Stimulated activated CD8-positive, alpha-beta memory T cell treated with anti-CD3 and anti-CD28 coated beads, Interleukin-12 subunit alpha, Interleukin-12 subunit beta, amount 100 ng/mL, for 4 hours (primary cell): ENCODE measurements at regions not wholly inside any gene's neighbourhood (a gene's known extent, or its start where the extent isn't known, plus 50 kb on each side); places are given as distances from the start of the nearest gene placed in this dataset.
"Not testable (repeated sequence)": the region's sequence is repeated elsewhere in the genome, so short reads cannot be mapped to it uniquely, and the experiment has no call there.

Experiments
- DNase-seq: peaks from one replicate; pipeline ENCODE4 v3.0.0-alpha.2; 2020; ENCODE audit warnings: low read depth

DNA sequence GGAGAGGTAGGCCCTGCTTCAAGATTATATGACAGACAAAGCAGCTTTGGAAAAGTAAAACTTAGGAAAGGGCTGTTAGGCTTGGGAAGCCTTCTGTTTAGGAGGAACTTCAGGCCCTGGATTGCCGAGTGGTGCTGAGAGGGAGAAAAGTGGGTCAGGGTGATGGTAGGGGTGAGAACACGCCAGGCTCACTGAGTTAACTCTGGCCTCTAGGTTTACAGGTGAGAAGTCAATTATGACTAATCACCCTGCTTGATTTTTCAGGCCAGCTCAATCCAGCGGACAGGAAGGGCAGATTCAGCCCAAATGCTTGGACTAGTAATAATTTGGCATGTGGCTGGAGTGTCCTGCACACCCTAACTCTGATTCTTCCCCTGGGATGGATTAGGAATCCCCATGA, 365.1 kb upstream of the LMCD1 start:
- DNase-seq = no peak

GRCh38 chr3:8143186-8143585, 358.4 kb upstream of the LMCD1 start:
- no peak for DNase-seq

- DNase-seq = no peak
Measured at GRCh38 chr3:8145661-8146060, 356.0 kb upstream of the LMCD1 start.

GRCh38 chr3:8147711-8148110, 353.9 kb upstream of the LMCD1 start:
- DNase-seq = no peak

DNA sequence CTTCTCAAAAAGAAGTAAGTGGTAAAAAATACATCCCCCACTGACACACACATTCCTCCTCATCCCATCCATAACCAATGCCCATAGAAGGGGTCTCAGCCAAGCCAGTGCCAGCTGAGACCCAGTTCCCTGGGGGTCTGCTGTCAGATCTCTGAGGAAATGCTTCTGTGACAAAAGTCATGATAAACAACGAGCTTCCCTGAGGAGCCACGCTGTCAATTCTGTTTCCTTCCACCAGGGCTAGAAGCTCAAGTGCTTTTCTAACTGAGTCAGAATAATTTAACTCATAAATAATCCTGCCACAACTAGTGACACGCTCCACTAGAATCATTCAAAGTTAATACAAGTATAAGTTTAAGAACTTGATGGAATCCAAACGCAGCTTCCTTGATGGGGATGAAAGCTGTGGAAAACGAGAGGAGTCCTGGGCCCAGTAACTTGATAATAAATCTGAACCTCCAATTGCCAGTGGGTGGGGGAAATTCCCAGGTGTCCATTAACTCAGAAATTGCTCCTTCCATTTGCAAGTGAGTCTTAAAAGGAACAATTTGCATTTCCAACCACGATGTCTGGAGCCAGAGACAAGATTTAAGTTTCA, 348.7 kb upstream of the LMCD1 start:
- no peak for DNase-seq

DNA sequence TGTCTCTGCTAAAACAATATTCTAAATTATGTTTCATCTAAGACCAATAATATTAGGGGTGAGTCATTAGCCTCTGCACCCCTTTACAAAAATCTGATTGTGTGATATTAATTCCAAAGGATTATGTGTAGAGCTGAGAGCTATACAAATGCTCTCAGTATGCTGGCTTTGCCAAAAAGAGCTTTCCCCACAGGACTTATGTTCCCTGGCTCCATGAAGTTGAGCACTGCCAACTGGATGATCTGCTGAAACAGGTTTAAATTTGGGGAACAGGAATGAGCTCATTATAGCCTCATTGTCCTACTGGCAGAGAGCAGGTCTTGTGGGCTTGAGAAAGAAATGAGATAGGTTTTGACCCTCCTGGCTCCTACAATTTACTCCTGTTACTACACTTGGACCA, 347.8 kb upstream of the LMCD1 start:
- no peak for DNase-seq

GRCh38 chr3:8154617-8155016, 347.0 kb upstream of the LMCD1 start:
- DNase-seq = no peak

DNA sequence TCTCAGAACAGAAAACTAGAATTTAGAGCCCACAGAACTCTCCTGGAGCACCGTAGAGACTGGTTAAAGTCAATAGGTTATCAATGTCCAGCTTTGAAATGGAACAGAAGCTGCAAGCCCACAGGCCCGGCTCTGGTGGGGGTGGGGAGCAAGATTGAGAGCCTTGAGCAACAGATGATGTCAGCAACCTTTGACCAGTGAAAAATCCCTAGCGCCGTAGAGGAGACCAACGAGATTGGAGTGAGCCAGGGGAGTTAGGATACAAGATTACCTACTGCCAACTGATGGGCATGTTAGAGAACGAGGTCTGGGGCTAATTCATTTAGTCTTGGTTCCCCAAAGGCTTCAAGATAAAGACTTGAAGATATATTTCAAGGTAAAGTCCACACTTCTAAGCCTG, 345.5 kb upstream of the LMCD1 start:
- no peak for DNase-seq

GRCh38 chr3:8156831-8157230, 344.8 kb upstream of the LMCD1 start:
- DNase-seq = no peak

GRCh38 chr3:8157640-8158039, 344.0 kb upstream of the LMCD1 start:
- DNase-seq = no peak

DNA sequence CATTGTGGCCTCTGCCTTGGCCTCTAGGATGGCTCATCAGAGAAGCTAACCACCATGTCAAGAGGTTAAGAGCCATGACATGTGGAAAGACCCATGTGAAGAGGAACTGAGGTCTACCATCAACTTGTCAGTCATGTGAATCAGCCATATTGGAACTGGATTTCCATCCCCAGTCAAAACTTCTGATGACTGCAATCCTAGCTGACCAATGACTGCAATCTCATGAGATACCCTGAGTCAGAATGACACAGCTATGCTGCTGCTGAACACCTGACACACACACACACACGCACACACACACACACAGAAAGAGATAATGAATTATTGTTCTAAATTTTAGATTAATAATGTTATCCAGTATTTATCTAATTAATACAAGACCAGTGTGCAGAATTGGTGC, 337.5 kb upstream of the LMCD1 start:
- no peak for DNase-seq

DNA sequence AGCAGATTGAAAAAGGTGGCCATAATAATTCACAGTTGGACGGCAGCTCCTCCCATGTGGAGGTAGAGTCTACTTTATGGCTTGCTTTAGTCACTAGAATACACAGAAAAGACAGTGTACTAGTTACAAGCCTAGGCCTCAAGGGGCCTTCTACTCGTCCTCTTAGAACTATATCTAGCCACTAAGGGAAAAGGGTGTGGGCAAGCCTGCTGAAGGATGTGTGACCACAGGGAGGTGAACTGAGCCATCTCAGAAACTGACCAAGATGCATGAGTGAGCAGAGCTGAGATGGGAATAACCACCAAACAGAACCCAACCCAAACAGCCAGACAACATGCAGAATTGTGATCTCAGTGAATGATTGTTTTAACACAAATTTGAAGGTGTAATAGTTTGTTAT, 335.6 kb upstream of the LMCD1 start:
- no peak for DNase-seq

- no peak for DNase-seq
Measured at GRCh38 chr3:8170971-8171508, 330.6 kb upstream of the LMCD1 start.

DNA sequence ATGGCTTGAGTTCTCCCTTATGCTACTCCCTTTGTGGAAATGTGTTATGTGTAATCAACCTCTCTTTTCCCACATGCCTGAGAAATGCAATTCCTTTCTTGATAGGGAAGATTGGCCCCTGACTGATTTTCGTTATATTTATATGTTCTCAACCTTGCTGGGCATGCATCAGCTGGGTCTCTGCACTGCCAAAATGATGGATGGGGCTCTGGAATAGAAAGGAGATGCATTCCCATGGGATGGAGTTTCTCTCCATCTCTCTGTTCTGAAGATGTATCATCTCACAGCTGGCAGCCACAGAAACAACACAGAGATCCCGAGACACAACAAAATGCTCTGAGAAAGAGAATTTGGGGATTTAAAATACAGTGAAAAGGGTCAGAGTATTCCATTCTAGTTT, 327.7 kb upstream of the LMCD1 start:
- no peak for DNase-seq

GRCh38 chr3:8176759-8177483, 324.7 kb upstream of the LMCD1 start:
- DNase-seq = not testable (repeated sequence)

DNA sequence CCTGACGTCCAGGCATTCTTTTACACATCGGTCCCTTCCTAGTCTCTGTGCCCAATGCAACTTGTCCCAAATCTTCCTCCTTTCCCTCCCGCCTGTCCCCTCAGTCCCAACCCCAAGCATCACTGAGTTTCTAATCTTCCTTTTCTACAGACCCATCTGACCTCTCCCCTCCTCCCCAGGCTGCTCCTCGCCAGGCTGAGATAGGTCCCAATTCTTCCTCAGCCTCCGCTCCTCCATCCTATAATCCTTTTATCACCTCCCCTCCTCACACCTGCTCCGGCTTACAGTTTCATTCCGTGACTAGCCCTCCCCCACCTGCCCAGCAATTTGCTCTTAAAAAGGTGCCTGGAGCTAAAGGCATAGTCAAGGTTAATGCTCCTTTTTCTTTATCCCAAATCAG, 323.1 kb upstream of the LMCD1 start:
- DNase-seq = not testable (repeated sequence)

GRCh38 chr3:8182904-8183303, 318.7 kb upstream of the LMCD1 start:
- DNase-seq = no peak

- no peak for DNase-seq
Measured at GRCh38 chr3:8183627-8184026, 318.0 kb upstream of the LMCD1 start.

- no peak for DNase-seq
Measured at GRCh38 chr3:8186213-8186612, 315.4 kb upstream of the LMCD1 start.

GRCh38 chr3:8187996-8188395, 313.6 kb upstream of the LMCD1 start:
- no peak for DNase-seq

GRCh38 chr3:8189051-8189450, 312.6 kb upstream of the LMCD1 start:
- no peak for DNase-seq

GRCh38 chr3:8191406-8191805, 310.2 kb upstream of the LMCD1 start:
- no peak for DNase-seq

DNA sequence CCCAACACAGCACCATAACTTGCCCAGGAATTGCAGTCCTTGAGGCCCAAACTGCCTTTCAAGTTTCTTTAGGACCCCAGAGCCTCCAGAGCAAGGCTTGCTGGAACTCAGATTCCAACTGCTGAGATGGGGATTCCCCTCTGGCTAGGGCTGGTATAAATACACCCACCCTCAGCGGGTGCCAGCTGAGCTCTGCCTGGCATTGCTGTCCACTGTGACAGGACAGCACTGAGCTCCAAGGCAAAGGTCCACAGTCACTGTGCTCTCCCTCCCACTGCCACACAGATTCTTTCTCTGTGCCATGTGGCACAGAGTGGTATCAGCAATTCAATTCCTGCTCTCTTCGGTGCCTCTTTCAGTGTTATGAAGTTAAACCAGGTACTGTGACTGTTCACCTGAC, 304.2 kb upstream of the LMCD1 start:
- no peak for DNase-seq

GRCh38 chr3:8198605-8199004, 303.0 kb upstream of the LMCD1 start:
- DNase-seq = no peak
